HG02763 (cell line): ENCODE measurements at regions not wholly inside any gene's neighbourhood (a gene's known extent, or its start where the extent isn't known, plus 50 kb on each side); places are given as distances from the start of the nearest gene placed in this dataset.
A peak's percentile ranks its signal among the peaks of the same experiment; 100 is the strongest.

Experiments
- ATAC-seq: cut with Tn5 transposase; IDR thresholded peaks from one replicate; pipeline ENCODE4 v1.9.1; 2021; ENCODE audit warnings: mild to moderate bottlenecking, moderate library complexity; ENCODE audit not compliant: unreplicated experiment

DNA sequence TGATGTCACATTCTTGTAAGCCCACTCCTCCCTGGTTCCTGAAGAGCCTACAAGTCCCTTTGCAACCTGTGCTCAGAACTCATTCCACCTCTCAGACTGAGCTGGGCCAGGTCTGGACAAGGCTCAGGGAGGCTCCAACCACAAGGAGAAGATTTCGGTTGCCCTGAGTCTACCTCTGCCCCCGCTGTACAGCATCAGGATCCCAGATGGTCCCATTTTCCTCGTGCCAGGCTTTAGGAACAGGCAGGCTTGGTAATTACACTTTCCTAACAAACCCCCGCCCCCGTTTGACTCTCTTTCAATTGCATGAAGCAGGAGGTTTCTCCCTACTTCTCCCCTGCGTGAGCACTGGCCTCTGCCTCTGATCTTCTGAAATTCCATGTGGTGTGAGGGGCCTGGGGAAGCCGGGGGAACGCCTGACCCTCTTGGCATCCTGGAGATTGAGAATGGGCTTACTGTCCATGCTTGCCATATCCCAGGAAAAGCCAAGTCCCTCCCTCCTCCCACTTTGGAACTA is 86.9 kb upstream of the CTNNA1 start:
- no peak for ATAC-seq

- no peak for ATAC-seq
Measured at GRCh38 chr5:138665261-138665660, 88.0 kb upstream of the CTNNA1 start.

DNA sequence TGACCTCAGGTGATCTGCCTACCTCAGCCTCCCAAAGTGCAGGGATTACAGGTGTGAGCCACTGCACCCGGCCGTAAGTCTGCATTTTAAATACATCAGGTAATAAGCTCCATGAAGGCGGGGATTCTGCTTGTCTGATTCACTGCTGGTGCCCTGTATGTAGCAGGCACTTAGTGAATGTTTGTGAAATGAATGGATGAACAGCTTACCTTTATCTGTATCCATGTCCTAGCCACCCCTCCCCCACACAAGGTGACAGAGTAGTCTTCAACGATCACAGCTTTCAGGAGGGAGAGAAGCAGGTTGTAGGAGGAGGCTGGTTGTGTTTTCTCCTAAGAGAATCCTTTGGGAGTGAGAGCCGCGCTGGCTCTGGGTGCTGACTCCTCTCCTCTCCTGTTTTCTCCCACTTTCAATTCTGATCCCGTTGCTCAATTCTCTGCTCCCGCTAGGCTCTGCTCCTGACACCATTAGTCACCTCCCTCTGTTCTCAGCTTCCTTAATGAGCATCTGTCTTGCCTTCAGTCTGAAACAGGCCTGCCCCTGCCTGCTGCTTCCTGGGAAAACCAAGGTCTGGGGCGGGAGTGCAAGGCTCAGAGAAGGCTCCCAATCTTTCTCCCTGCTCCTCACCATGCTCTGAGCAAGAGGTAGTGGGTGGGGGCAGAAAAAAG is 88.8 kb upstream of the CTNNA1 start:
- ATAC-seq: no peak

DNA sequence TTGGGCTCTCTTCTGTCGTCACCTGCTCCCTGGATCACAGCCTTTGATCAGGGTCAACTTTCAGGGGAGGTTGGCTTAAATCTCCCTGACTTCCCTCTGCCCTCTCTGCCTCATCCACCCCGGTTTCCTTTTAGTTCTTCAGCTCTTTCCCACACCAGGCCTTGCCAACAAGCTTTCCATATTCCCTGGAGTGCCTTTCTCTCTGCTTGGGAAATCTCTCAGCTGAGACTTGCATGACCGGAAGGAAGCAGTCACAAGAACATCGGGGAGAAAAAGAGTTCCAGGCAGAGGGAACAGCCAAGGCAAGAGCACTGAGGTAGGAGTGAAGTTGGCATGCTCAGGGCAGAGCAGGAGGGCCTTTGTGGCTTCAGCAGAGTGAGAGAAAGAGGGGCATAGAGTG is 88.4 kb upstream of the HSPA9 start:
- no peak for ATAC-seq

- no peak for ATAC-seq
Measured at GRCh38 chr5:138663009-138663408, 87.8 kb upstream of the HSPA9 start.

DNA sequence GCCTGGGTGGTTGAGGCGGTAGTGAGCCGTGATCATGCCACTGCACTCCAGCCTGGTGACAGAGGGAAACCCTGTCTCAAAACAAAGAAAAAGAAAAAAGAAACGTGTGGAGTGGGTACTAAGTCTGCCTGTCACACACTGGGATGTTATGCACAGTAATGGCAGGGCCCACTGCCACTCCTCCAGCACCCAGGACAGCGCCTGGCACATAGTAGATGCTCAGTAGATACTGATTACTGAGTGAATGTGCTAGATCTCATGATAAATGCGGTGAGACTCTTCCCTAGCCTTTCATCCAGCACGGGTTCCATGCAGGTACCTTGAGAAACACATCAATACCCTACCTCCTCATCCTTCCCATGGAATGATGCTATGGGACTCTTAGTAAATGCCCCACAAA is 87.4 kb upstream of the HSPA9 start:
- no peak for ATAC-seq

DNA sequence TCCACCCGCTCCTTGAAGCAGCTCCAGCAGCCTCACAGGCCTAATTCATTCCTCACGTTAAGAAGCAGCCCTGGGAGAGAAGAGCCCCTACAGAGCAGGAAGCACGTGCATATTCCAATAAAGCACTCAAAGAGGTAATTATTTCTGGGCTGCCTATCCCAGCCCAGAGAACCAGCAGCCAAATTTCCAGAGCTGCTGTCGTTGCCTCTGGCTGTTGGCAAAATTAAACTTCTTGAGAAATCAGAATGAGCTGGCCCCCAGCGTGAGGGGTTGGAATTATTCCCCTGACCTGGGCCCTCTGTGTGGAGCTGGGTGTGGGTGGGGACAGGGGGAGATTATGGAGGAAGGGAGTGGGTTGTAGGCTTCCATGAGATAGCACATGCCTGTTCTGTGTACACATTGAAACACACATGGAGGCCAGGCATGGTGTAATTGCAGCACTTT is 86.8 kb upstream of the HSPA9 start:
- ATAC-seq: no peak

GRCh38 chr5:138661291-138661960 is 86.2 kb upstream of the HSPA9 start:
- ATAC-seq: no peak

- ATAC-seq: no peak
Measured at GRCh38 chr5:138660051-138660572, 84.9 kb upstream of the HSPA9 start.

- ATAC-seq: no peak
Measured at GRCh38 chr5:138659561-138659960, 84.4 kb upstream of the HSPA9 start.

DNA sequence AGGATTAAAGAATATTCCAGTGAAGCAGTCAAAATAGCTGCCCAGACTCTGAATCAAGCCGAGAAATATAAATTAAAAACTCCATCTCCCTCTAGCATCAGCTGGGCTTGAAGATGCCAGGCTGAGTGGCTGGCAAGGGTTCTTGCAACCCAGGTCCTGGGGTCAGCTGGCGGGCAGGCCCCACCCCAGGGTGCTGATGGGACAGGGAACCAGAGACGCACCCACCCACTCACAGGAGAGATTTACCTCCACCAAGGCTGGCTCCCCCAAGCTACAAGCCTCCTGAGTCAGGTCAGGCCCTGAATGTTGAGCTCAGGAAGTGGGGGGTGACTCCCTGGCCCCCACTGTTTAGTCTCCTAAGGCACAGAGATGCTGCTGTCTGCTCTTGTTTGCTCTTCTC is 83.9 kb upstream of the HSPA9 start:
- ATAC-seq: no peak

DNA sequence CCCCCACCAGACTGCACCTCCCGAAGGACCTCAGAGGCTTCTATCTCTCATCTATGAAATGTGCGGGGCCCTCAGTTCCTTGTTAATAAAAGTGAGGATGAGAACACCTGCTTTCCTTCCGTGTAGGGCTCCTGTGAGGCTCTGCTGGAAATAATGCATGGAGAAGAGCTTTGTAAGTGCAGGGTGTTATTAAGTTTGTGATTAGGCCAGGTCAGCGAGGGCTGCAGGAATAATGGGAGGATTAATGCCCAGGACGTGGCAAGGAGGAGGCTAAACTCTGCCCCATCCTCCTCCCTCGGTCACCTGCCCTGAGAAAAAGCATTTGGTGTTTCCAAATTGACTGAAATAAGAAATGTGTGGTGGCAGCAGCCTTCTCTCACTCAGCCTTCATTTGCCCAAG is 83.5 kb upstream of the HSPA9 start:
- no peak for ATAC-seq

DNA sequence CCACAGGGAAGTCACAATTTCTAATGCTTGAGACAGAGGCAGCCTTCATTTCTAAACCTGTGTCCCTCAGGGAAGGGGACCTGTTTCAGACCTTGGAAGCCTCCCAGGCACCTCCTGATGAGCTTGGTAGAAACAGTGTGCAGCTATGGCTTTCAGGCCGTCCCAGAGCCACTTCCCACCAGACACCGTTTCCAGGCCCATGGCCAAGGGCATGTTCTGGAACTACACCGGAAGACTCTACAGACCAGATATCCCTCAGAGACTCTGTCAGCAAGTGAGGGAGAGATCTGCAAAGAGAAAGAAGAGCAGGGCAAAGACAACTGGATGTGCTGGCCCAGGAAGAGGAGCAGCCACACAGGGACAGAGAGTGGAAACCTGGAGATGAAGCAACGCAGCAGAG is 82.2 kb upstream of the HSPA9 start:
- no peak for ATAC-seq

DNA sequence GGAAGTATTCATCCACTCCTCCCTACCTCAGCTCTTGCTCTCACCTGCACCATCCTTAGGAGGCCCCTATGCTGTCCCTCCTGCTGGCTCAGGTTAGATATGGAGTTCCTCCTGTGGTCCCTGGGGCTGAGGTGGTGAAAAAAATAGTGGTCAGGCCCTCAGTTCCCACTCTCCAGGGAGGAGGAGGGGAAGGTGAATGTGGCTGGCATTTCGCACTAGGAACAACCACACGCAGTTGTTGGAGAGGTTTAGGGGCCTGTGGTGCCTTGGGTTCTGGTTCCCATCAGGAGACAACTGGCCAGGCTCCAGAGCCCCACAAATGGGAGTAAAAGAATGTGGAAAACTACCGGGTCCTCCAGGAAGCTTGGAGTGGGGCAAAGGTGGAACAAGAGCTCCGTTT is 81.7 kb upstream of the HSPA9 start:
- ATAC-seq: no peak

- ATAC-seq: no peak
Measured at GRCh38 chr5:138655530-138656190, 80.5 kb upstream of the HSPA9 start.

DNA sequence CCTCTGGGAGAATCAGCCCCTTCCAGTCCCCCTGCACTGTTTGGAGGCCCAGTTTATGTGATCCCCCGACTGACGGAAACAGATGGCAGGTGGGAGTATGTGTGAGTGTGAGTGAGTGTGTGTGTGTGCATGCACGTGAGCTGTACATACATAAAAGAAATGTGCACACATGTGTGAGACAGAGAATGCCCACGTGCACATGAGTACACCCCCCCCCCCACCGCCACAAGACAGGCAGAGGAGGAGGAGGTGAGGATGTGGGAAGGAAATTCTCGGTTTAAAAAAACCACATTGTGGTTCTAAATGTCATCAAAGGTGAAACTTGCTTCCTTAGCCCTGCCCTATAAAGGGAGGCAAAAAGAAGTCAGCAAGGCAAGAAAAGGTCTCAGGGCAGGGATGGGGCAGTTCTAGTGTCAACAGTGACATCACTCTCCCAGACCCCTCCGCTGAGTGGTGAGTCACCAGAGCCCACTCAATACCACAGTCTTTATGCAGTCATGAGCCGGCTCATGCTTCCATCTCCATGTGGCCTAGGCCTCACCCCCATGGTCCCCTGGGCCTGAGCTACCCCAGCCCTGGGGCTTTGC is 79.2 kb upstream of the HSPA9 start:
- peak; percentile 63 for ATAC-seq

DNA sequence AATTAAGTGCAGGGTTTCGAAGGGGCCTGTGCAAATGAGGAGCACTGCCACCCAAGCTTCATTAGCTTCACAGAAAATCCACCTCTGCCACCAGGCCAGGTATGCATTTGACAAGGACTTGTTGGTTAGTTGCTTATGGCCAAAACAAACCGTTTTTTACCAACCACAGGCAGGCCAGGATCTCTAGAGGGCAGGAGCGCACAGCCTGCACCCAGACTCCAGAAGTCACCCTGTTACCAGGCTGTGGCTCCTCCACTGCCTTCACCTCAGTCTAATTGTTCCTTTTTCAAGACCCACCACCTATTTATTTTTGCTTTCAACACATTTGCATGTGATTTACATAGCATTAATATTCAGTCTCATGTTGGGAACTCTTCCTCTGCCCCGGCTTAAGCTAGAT is 78.3 kb upstream of the HSPA9 start:
- no peak for ATAC-seq

DNA sequence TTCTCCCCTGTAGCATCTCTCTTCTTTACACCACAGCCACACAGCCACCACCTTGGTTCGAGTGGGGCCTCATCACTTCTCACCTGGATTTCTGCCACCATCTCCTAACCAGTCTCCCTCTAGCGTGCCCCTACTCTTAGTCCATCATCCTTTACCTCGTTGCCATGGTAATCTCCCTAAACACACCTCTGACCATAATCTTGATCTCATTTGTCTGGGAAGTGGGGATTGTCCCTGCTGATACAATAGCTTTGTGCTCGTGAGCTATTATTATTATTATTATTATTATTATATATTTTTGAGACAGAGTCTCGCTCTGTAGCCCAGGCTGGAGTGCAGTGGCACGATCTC is 76.5 kb upstream of the HSPA9 start:
- no peak for ATAC-seq

GRCh38 chr5:138651058-138651766 is 76.0 kb upstream of the HSPA9 start:
- ATAC-seq: no peak

GRCh38 chr5:138650196-138650595 is 75.0 kb upstream of the HSPA9 start:
- ATAC-seq: no peak

DNA sequence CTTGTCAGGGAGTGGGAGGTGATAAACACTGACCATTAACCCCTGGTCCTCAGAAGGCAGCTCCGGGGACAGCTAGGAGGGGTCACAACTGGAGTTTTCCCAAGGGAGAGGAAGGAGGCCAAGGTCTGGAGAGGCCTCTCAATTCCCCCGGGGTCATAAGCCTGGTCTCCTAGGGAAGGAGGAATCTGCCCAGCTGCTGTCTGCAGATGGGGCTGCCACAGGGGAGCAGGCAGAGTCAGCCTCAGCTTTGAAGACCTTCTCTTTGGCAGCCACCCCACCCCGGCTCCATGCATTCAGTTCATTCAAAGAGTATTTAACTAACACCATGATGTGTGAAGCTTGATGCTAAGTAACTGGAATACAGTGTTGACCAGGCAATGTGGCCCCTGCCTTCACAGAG is 74.6 kb upstream of the HSPA9 start:
- ATAC-seq: no peak
